Renal cortical epithelial cell (primary cell): ENCODE measurements at regions not wholly inside any gene's neighbourhood (a gene's known extent, or its start where the extent isn't known, plus 50 kb on each side); places are given as distances from the start of the nearest gene placed in this dataset.
"Not testable (repeated sequence)": the region's sequence is repeated elsewhere in the genome, so short reads cannot be mapped to it uniquely, and the experiment has no call there.

ENCODE experiments used
- DNase-seq: peaks from one replicate; pipeline ENCODE4 v3.0.0-alpha.2; 2011; ENCODE audit warnings: low read depth

DNA sequence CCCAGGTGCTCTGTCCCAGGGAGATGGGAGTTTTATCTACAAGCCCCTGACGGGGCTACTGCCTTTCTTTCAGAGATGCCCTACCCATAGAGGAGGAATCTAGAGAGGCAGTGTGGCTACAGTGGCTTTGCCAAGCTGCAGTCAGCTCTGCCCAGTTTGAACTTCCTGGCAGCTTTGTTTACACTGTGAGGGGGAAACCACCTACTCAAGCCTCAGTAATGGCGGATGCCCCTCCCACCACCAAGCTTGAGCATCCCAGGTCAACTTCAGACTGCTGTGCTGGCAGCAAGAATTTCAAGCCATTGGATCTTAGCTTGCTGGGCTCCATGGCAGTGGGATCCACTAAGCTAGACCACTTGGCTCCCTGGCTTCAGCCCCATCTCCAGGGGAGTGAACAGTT, 53.1 kb upstream of the TMEM252 start:
- DNase-seq = not testable (repeated sequence)

DNA sequence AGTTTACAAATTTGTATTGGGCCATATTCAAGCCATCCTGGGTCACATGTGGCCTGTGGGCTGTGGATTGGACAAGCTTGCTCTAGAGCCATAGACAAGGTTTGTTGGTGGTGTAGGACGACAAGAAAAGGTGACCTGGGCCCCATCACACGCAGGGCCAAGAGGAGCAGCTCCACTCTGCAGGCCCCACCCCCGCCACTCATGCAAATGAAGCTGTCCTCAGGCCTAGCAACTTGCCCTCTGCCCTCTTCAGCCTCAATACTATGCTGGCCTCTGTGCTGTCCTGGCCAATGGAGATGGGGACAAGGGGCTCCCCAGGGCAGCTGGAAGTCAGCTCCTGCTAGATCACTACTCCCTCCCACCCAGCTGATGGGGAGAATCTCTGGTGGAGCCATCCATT, 55.2 kb upstream of the TMEM252 start:
- no peak for DNase-seq

DNA sequence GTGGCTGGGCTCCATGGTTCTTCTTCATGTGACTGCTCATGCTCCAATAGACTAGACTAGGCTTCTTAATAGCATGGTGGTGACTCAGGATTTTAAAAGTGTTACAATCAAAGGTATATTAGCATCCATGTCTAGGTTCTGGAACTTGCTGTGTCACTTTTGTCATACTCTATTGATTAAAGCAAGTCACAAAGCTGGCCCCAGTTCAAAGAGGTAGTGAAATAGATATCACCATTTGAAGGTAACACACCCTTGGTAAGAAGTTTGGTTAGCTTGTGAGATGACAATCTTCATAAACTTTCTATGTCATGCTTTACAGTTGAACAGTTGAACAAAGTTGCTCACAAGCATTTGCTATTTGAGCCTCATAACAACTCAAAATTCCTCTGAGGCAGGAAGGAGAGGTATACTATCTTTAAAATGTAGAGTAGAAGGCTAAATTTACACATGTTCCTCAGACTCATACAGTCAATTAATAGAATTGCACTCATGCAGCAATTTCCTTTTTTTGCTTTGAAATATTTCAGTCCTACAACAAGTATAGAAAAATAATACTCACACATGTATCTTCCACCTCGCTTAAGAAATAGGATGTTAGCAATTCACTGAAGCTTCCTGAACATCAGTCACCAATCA, 56.8 kb upstream of the TMEM252 start:
- DNase-seq = no peak

DNA sequence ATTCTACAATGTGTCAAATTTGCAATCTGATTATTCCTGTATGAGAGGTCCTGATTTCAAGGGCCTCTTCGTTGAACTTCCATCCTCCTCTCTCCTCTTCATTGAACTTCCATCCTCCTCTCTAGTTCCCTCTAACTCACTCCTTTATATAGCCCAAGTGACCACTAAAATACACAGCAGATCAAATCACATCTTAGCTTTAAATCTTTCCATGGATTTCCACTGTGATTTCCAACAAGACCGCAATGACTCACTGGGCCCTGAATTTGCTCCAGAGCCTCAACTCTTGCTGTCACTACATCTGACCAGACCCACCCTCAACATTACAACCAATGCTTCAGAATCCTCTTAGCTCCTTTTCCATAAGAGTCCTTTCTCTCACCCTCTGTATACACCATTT, 59.1 kb upstream of the TMEM252 start:
- no peak for DNase-seq

DNA sequence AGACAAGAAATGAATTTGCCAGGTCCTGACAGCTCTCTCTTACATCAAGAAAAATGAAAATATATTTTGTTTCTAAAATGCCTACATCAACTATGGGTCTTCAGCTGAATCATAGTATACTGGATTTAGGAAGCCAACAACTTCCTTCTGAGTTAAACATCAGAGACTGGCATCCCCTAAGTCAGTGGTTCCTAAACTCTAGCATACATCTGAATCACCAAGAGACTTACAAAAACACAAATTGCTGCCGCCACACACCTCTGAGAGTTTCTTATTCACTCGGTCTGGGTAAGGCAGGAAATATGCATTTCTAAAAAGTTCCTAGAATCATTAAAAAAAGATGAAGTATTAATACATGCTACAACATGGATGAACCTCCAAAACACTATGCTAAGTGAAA, 60.4 kb upstream of the TMEM252 start:
- DNase-seq = no peak

DNA sequence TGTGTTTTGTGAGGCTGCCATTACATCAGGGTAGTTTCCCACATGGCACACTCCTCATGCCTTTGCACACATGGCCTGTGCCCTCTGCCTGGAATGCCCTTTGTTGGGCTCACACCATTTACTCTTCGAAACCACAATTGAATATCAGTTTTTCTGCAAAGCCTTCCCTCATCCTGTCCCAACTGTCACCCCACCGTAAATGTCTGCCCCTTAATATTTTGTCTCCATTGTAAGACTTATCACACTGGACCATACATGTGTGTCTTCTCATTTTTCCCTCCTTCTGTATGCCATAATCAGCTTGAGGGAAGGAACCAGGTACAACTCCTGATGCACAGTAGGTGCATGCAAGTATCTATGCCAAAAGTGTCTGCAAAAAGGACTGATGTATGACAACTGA, 62.7 kb upstream of the TMEM252 start:
- no peak for DNase-seq

DNA sequence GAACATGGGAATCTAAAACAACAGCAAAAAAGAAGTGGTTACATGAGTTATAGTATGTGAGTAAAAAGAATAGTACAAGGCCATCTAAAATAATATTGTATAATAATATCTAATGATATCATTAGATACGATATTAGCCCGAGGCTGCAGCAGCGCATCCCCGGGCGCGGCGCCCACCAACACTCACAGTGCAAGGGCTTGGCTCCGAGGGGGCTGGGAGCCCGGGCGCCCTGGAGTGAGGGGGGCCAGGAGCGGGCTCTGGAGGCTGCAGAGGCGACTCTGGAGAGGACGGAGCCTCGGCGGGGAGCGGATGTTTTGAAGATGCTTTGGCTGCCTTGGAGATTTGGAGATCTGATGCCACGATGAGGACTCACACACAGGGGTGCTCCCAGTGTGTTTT, 68.1 kb upstream of the TMEM252 start:
- no peak for DNase-seq

DNA sequence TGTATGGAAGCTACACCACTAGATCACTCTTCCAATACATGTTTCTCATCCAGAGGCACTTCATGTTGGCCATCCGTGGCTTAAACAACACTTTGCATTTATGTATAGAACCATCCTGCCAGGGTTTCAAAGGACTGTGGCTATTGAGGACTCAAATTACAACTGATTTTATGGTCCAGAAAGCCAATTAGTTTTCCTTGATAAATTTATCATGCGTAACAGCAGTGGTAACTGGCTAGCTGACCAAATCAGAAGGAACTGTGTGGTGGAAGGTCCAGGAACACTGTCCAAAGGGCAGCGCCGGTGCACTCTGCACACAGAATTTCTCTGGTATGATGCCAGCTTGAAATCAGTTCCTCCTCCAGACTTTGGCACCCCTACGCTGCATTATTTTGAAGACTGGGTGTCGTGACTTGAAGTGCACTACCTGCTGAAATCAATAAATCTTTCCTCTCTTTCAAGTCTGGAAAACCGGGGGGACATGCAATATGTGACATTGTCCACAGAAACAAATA, 69.3 kb upstream of the TMEM252 start:
- DNase-seq = no peak

DNA sequence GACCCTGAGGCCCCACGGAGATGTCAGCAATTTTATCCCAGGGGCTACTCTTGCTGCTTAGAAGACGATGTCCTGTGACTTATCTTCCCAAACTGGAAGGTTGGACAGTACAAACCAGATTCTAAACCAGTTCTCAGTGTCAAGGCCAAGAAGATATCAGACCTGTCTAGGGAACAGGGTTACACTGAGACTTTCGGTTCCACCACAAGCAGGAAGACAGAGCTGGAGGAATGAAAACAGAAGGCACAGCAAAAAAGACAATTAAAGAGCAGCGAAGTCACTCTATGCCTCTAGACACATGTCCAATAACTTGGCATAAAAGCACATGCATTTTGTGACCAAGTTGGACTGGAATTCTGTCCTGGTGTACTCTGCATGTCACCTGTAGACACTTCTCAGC, 73.4 kb upstream of the TMEM252 start:
- DNase-seq = no peak

DNA sequence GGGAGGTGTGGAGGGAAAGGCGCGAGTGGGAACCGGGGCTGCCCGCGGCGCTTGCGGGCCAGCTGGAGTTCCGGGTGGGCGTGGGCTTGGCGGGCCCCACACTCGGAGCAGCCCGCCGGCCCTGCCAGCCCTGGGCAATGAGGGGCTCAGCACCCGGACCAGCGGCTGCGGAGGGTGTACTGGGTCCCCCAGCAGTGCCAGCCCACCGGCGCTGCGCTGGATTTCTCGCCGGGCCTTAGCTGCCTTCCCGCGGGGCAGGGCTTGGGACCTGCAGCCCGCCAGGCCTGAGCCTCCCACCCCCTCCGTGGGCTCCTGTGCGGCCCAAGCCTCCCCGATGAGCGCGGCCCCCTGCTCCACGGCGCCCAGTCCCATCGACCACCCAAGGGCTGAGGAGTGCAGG, 76.3 kb upstream of the TMEM252 start:
- DNase-seq = not testable (repeated sequence)

DNA sequence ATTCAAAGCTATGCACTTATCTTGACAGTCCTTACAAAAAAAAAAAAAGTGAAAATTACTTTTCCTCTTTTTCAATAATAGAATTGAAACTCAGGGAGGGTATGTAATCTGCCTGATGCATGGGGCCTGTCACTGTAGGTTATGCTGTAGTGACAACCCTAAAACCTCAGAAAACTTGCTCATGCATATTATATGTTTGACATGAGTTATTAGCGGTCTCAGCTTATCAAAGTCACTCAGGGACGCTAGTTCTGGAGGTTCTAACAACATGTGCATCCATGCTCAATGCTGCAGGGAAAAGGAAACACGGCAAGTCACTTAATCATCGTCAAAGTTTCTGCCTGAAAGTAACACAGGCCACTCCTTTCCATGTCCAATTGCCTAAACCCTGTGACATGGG, 78.4 kb upstream of the TMEM252 start:
- no peak for DNase-seq

DNA sequence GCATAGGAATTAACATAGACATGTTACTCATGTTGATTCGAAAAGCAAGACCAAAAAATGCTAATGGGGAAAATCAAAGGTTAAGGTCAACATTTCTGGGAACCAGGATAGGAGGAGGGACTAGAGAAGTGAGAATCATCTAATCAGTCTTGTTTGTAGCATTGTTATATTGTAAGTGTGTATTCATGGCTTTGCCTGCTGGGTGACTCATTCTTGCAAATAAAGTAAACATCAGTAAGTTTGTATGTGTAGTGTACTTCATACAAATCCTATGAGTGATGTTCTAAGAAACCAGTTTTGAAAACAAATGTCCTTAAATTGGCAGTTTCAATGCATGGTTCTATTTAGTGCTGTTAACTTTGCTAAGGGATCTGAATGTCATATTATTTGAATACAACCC, 79.0 kb upstream of the TMEM252 start:
- peak; percentile 19 for DNase-seq

DNA sequence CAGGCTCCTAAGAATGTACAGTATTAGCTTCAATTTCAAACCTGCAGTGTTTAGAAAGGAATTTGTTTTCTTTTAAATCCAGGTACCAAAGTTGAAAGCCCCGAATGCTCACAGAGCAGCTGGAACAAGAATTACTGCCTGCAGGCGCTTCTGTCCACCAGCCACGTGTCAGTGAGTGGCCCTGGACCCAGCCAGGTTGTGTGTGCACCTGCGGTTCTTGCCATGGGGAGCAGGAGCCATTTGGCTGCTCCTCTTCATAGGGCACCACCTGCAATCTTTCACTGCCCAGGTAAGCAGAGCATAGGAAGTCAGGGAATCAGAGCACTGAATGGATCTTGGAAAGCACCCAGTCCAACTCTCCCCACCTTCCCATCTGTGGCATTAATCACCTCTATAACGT, 79.5 kb upstream of the PIP5K1B start:
- no peak for DNase-seq

DNA sequence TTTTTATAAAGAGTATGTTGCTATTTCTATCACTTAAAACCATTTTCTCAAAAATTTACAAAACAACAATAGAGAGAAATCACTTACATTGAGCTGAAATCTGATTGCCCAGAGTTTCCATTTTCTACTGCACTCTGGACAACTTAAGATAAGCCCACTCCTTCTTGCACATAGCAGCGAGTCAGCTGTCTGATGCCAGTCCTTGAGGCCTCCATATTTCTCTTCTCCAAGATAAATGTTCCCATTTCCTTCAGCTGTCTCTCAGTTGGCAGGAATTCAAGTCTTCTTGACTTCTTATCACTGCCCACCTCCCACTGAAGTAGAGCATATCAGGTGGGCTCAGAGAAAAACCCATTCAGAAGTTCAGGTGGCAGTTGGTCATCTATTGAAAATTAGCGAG, 78.5 kb upstream of the PIP5K1B start:
- DNase-seq = no peak

DNA sequence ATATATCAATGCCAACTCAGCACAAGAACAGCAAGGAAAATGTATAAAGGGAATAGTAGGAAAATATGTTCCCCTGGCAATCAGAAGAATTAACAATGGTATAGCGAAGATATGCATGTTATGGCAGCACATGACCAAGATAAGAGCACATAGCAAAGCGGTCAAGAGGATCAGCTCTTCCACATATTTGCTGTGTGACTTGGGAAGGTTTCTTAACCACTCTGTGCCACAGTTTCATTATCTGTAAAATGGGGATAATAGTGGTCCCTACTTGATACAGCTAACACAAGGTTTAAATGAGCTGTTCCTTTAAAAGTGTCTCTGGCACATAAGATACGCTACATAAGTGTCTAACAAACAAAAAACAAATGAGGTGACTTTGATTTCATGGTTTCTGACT, 77.9 kb upstream of the PIP5K1B start:
- no peak for DNase-seq

DNA sequence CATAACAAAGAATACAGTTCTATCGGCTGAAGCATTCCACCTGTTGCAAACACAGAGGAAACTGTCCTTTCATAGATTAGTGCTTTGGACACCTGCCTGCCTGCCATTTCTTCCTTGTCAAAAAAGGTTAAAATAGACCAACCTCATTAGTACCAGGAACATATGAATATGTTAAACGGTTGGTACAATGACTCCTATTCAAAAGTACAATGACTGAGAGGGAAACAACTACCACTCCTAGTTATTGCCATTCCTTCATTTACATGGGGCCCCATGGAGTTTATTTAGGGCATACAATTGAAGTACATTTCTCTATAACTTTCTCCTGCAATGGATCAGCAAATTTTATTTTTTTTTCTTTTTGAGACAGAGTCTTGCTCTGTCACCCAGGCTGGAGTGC, 77.4 kb upstream of the PIP5K1B start:
- no peak for DNase-seq

DNA sequence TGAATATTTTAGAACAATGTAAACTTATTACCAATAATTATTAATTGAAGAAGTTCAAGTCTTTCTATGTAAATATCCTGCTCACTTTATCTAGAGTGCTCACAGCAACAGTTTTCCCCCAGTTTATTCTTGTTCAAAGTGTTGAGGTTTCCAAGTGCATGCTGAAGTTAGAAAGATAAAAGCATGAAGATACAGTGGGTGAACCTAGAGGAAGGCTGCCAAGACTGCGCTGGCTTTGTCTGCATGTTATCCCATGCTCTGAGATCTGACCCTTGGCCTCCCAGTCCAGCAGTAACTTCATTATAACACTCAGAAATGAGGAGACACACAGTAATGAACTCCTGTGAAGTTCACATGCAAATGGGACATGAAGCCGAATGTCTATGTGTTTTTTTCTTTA, 76.0 kb upstream of the PIP5K1B start:
- DNase-seq = no peak

DNA sequence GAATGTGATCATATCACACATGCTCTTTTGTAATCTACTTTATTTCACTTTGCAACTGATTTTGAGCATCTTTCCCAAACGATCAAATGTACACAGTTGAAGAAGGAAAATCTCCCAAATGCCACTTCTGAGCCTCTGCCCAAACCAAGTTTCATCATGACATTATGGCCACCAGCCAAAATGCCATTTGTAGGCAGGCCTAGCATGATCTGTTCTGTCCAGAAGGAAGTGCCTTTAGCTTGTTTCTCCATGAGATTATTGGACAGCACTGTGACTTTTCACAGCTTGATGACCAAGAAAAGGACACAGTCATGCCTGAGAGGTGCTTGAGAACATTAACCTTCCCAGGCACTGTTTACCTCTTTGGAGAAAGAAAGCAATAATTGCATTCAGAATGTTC, 73.2 kb upstream of the PIP5K1B start:
- DNase-seq = peak; percentile 1

DNA sequence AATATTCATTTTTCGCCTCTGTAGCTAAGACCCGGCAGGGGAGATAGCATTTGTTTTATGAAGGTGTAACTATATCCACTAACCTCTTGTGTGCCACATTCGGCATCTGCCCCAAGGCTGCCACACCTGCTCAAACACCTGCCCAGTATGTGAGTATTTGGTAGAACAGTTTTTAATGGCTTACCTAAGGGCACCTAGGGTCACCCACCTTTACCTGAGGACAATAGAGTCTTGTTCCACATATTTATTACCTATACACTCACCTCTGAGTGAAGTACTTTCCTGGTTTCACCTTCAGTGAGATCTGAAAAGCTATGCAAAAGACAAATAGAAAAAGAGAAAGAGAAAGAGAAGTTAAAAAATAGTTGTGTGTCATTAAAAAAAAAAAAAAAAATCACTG, 68.0 kb upstream of the PIP5K1B start:
- DNase-seq = peak; percentile 5

DNA sequence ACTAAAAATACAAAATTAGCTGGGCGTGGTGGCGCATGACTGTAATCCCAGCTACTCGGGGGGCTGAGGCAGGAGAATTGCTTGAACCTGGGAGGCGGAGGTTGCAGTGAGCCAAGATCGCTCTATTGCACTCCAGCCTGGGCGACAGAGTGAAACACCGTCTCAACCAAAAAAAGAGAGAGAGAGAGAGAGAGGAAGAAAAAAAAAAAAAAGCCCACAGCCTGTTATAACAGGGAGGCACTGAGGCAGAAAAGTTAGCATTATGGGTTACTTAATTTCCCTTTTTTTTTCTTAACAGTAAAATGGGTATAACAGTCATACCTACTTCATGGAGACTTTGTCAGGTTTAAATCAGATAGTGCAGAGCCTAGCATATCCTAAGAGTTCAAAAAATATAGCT, 65.8 kb upstream of the PIP5K1B start:
- DNase-seq = not testable (repeated sequence)

DNA sequence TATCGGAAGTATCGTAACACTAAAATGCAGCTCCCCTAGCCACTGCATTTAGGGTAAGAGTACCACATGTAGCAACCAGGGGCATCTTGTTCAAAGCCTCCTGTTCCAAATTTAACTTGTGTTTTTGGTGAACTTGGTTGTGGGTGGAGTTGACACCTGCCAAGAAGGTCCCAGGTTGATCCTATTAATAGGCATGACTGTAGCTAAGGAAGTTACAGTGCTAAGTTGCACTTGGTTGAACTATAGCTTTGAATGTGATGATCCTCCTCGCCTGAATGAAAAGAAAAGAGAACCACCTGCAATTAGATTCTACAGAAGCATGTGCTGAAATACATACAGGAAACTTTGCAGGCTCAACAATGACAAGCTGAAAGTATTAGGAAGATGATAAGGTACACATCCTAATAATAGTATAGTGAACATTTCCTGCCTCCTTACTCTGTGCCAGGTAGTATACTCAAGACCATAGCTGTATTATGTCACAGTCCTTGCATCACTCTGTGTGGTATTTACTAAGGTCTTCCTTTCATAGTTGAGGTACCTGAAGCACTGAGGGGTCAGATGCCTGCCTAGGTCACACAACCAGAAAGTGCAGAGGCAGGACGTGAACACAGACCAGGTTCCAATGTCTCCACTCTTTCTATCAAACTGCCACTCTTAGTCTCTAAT, 64.5 kb upstream of the PIP5K1B start:
- no peak for DNase-seq

DNA sequence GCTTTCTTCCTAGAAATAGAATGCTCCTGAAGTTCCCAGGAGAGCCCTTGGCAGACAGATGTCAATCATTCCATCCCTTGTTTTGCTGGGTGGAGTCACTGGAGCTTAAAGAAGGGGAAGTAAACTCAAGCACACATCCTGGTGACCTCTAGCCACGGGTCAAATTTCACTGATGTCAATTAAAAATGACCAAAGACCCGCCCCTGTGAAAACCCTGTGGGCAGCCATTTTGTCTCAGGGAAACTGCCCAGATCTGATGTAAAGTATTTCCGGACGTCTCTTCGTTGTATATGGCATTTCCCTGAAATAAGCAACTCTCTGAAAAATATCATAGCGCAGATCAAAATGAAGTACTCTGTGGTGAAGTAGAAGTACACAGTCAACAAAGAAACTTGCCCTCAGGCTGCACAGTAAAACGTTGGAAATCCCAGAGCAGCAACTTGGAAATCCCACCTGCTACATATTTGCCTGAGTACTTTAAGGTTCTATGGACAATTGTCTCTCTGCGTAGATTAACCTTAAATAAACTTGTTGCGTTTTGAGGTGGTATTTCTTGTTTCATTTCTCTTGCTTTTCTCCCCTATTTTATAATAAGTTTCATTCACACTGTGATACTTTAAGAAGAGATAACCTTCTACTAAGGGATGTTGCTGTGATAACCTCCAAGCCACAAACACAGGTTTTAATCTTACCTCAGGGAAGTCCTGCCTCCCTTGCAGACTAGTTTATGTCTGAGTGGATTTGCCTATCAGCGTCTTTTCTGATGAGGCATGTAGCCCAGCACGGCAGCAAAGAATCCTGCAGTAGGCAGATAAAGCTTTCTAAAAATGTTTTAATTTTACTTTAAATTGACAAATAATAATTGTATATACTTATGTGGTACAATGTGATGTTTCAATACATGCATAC, 60.9 kb upstream of the PIP5K1B start:
- no peak for DNase-seq

DNA sequence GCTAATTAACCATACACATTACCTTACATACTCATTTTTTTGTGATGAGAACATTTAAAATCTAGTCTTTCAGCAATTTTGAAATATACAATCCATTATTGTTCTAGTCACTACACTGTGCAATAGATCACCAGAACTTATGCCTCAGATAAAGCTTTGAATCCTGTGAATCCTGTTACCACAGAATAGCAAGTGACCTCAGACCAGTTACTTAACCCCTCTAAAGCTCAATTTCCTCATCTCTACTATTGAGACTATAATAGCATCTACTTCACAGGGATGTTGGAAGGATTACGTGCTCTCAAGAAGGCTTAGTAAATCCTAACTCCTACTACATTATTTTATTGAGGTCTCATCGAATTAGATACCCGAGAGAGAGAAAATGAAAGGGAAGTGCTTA, 60.2 kb upstream of the PIP5K1B start:
- no peak for DNase-seq
